ENCODE measurements at regions not wholly inside any gene's neighbourhood (a gene's known extent, or its start where the extent isn't known, plus 50 kb on each side); places are given as distances from the start of the nearest gene placed in this dataset.

DNA sequence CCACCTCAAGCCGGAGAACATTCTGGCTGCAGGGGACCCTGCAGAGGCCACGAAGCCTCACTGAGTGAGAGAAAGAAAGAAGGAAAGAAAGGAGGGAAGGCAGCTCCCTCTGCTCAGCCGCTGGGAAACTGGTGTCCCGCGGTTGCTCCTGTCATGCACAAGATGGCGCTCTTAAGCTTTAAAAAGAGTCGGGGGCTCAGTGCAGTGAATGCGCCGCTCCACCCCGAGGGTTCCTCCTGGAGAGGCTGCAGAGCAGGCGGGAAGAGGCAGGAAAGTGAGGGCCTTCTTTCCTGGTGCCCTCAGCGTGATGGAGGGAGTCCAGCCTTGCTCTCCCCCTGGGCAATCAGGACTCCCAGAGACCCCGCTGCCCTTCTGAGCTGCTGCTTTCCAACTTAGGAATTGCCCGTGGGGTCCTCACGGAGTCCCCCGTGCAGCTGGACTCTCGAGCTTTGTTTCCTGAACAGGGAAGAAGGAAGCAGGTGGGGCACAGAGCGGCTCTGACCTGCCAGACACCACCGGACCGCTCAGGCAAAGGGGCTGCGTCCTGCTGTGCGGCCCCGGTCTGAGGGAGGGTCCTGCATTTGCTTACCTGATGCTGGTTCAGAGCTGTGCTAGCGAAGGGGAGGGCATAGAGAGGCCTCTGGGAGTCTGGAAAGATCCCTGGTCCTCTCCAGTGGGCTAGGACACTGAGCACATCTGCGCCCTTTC lies 141.9 kb upstream of the MKI67 start (continued):
- TF ChIP-seq, protein P1, sequence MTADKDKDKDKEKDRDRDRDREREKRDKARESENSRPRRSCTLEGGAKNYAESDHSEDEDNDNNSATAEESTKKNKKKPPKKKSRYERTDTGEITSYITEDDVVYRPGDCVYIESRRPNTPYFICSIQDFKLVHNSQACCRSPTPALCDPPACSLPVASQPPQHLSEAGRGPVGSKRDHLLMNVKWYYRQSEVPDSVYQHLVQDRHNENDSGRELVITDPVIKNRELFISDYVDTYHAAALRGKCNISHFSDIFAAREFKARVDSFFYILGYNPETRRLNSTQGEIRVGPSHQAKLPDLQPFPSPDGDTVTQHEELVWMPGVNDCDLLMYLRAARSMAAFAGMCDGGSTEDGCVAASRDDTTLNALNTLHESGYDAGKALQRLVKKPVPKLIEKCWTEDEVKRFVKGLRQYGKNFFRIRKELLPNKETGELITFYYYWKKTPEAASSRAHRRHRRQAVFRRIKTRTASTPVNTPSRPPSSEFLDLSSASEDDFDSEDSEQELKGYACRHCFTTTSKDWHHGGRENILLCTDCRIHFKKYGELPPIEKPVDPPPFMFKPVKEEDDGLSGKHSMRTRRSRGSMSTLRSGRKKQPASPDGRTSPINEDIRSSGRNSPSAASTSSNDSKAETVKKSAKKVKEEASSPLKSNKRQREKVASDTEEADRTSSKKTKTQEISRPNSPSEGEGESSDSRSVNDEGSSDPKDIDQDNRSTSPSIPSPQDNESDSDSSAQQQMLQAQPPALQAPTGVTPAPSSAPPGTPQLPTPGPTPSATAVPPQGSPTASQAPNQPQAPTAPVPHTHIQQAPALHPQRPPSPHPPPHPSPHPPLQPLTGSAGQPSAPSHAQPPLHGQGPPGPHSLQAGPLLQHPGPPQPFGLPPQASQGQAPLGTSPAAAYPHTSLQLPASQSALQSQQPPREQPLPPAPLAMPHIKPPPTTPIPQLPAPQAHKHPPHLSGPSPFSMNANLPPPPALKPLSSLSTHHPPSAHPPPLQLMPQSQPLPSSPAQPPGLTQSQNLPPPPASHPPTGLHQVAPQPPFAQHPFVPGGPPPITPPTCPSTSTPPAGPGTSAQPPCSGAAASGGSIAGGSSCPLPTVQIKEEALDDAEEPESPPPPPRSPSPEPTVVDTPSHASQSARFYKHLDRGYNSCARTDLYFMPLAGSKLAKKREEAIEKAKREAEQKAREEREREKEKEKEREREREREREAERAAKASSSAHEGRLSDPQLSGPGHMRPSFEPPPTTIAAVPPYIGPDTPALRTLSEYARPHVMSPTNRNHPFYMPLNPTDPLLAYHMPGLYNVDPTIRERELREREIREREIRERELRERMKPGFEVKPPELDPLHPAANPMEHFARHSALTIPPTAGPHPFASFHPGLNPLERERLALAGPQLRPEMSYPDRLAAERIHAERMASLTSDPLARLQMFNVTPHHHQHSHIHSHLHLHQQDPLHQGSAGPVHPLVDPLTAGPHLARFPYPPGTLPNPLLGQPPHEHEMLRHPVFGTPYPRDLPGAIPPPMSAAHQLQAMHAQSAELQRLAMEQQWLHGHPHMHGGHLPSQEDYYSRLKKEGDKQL (CRISPR knock-in tag; IDR thresholded peaks at IDR 0.05; ENCODE audit: borderline replicate concordance): no peak
- no peak for TF ChIP-seq ELF4 (CRISPR knock-in tag; IDR thresholded peaks at IDR 0.05)
- no peak for TF ChIP-seq BACH1 (tag; IDR thresholded peaks at IDR 0.05)
- TF ChIP-seq, protein P2, sequence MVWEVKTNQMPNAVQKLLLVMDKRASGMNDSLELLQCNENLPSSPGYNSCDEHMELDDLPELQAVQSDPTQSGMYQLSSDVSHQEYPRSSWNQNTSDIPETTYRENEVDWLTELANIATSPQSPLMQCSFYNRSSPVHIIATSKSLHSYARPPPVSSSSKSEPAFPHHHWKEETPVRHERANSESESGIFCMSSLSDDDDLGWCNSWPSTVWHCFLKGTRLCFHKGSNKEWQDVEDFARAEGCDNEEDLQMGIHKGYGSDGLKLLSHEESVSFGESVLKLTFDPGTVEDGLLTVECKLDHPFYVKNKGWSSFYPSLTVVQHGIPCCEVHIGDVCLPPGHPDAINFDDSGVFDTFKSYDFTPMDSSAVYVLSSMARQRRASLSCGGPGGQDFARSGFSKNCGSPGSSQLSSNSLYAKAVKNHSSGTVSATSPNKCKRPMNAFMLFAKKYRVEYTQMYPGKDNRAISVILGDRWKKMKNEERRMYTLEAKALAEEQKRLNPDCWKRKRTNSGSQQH (CRISPR knock-in tag; IDR thresholded peaks at IDR 0.05): no peak
- TF ChIP-seq, protein P3, sequence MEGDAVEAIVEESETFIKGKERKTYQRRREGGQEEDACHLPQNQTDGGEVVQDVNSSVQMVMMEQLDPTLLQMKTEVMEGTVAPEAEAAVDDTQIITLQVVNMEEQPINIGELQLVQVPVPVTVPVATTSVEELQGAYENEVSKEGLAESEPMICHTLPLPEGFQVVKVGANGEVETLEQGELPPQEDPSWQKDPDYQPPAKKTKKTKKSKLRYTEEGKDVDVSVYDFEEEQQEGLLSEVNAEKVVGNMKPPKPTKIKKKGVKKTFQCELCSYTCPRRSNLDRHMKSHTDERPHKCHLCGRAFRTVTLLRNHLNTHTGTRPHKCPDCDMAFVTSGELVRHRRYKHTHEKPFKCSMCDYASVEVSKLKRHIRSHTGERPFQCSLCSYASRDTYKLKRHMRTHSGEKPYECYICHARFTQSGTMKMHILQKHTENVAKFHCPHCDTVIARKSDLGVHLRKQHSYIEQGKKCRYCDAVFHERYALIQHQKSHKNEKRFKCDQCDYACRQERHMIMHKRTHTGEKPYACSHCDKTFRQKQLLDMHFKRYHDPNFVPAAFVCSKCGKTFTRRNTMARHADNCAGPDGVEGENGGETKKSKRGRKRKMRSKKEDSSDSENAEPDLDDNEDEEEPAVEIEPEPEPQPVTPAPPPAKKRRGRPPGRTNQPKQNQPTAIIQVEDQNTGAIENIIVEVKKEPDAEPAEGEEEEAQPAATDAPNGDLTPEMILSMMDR (IDR thresholded peaks at IDR 0.05 in 2 of 3, conservative IDR thresholded peaks at IDR 0.05 in 1 of 3; ENCODE audit: insufficient read depth in 2 of 3, low read depth in 1 of 3, low read length in 3 of 3): peak; percentile 62 to 68 (median 66)
- no peak for TF ChIP-seq POU5F1 (IDR thresholded peaks at IDR 0.05; ENCODE audit: borderline replicate concordance, low read depth, low read length, partially characterized antibody)
- TF ChIP-seq RAD21 (CRISPR knock-in tag; conservative IDR thresholded peaks at IDR 0.05 in 1 of 2, IDR thresholded peaks at IDR 0.05 in 1 of 2): peak; percentile 11 to 68; a peak in 2 of 4 replicates

All from K562 (cell line).